ENCODE measurements at regions not wholly inside any gene's neighbourhood (a gene's known extent, or its start where the extent isn't known, plus 50 kb on each side); places are given as distances from the start of the nearest gene placed in this dataset.

- H3K4me3 ChIP-seq (ENCODE audit: low read length) = no peak overlapping the region
- TF ChIP-seq, protein P1, sequence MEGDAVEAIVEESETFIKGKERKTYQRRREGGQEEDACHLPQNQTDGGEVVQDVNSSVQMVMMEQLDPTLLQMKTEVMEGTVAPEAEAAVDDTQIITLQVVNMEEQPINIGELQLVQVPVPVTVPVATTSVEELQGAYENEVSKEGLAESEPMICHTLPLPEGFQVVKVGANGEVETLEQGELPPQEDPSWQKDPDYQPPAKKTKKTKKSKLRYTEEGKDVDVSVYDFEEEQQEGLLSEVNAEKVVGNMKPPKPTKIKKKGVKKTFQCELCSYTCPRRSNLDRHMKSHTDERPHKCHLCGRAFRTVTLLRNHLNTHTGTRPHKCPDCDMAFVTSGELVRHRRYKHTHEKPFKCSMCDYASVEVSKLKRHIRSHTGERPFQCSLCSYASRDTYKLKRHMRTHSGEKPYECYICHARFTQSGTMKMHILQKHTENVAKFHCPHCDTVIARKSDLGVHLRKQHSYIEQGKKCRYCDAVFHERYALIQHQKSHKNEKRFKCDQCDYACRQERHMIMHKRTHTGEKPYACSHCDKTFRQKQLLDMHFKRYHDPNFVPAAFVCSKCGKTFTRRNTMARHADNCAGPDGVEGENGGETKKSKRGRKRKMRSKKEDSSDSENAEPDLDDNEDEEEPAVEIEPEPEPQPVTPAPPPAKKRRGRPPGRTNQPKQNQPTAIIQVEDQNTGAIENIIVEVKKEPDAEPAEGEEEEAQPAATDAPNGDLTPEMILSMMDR (conservative IDR thresholded peaks at IDR 0.05; ENCODE audit: low read depth, low read length) = no peak
- DNase-seq (ENCODE audit: low read depth) = no peak
Measured at GRCh38 chr2:19123556-19123955, 234.9 kb downstream of the OSR1 start.

DNA sequence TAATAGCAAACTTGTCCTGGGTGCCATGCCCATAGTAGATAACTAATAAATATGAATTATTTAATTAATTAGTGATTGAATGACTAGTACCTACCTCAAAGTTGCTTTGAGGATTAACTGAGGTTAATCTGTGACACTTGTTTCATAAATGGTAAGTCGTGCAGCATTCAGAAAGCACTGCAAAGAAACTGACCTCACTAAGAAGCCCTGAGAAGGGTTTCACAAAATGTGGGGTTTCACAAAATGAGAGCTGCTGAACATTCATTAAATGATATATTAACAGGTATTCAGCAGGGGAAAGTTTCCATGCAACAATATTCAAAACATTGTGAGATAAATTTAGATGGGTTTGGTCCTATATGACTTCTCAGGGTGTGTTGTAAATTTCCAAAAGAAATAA lies 236.2 kb downstream of the OSR1 start:
- H3K4me3 ChIP-seq (ENCODE audit: low read length) = no peak overlapping the region
- no peak for DNase-seq (ENCODE audit: low read depth)
- TF ChIP-seq, protein P1 (conservative IDR thresholded peaks at IDR 0.05; ENCODE audit: low read depth, low read length) = no peak

- no peak for DNase-seq (ENCODE audit: low read depth)
- no peak overlapping the region for H3K4me3 ChIP-seq (ENCODE audit: low read length)
- TF ChIP-seq, protein P1 (conservative IDR thresholded peaks at IDR 0.05; ENCODE audit: low read depth, low read length) = no peak
Measured at GRCh38 chr2:19120941-19121750, 237.3 kb downstream of the OSR1 start.

- TF ChIP-seq, protein P1 (conservative IDR thresholded peaks at IDR 0.05; ENCODE audit: low read depth, low read length) = no peak
- no peak for DNase-seq (ENCODE audit: low read depth)
Measured at GRCh38 chr2:19120181-19120580, 238.2 kb downstream of the OSR1 start.

GRCh38 chr2:19119326-19120001 lies 239.0 kb downstream of the OSR1 start:
- DNase-seq (ENCODE audit: low read depth) = no peak
- H3K4me3 ChIP-seq (ENCODE audit: low read length) = no peak overlapping the region
- TF ChIP-seq, protein P1 (conservative IDR thresholded peaks at IDR 0.05; ENCODE audit: low read depth, low read length) = no peak

More at GRCh38 chr2:19120181-19120580, 238.2 kb downstream of the OSR1 start:
- H3K4me3 ChIP-seq (ENCODE audit: low read length) = no peak overlapping the region

- TF ChIP-seq, protein P1 (conservative IDR thresholded peaks at IDR 0.05; ENCODE audit: low read depth, low read length) = no peak
- no peak for DNase-seq (ENCODE audit: low read depth)
- no peak overlapping the region for H3K4me3 ChIP-seq (ENCODE audit: low read length)
Measured at GRCh38 chr2:19116918-19117317, 241.5 kb downstream of the OSR1 start.

All from retinal pigment epithelial cell (primary cell).